Neural cell (in vitro differentiated cells): ENCODE measurements at regions not wholly inside any gene's neighbourhood (a gene's known extent, or its start where the extent isn't known, plus 50 kb on each side); places are given as distances from the start of the nearest gene placed in this dataset.

ENCODE experiments used
- H2AFZ ChIP-seq: fragments of 200-600, 300-800 bp; sonication (generic), shearing (Covaris generic); 2 replicates; pipeline ENCODE4 v1.6.0; 2014; ENCODE audit warnings: low read depth, mild to moderate bottlenecking, antibody characterized with exemption, low read length, moderate library complexity
- H3F3A ChIP-seq: fragments of 200-600 bp; shearing (Covaris generic); 2 replicates; pipeline ENCODE4 v1.6.1; 2016; ENCODE audit warnings: mild to moderate bottlenecking, moderate library complexity, mixed read lengths, antibody characterized with exemption, low read length; ENCODE audit not compliant: insufficient read depth, poor library complexity, severe bottlenecking
- H3K27ac ChIP-seq: fragments of 200-600, 300-800 bp; sonication (generic), shearing (Covaris generic); 2 replicates; pipeline ENCODE4 v1.5.1; 2014; ENCODE audit warnings: mild to moderate bottlenecking, low read length, moderate library complexity
- H3K27me3 ChIP-seq: fragments of 300-800, 200-600 bp; sonication (generic), shearing (Covaris generic); 2 replicates; pipeline ENCODE4 v1.6.0; 2014; ENCODE audit warnings: mild to moderate bottlenecking, low read depth, low read length, moderate library complexity; ENCODE audit not compliant: insufficient read depth
- H3K36me3 ChIP-seq: fragments of 300-800, 200-600 bp; sonication (generic), shearing (Covaris generic); 2 replicates; pipeline ENCODE4 v1.5.1; 2014; ENCODE audit warnings: mild to moderate bottlenecking, antibody characterized with exemption, low read length, moderate library complexity; ENCODE audit not compliant: insufficient read depth
- H3K4me2 ChIP-seq: fragments of 300-800, 200-600 bp; sonication (generic), shearing (Covaris generic); 2 replicates; pipeline ENCODE4 v1.6.0; 2014; ENCODE audit warnings: mild to moderate bottlenecking, low read length
- H3K4me3 ChIP-seq: fragments of 300-800, 200-600 bp; sonication (generic), shearing (Covaris generic); 2 replicates; pipeline ENCODE4 v1.5.1; 2014; ENCODE audit warnings: mild to moderate bottlenecking, low read length, moderate library complexity
- H3K79me2 ChIP-seq: fragments of 200-600 bp; shearing (Covaris generic); replicated peaks from 2 replicates; pipeline ENCODE4 v1.6.0; 2014; ENCODE audit warnings: mild to moderate bottlenecking, low read length, moderate library complexity; ENCODE audit not compliant: insufficient read depth
- H3K9ac ChIP-seq: fragments of 300-800, 200-600 bp; sonication (generic), shearing (Covaris generic); 2 replicates; pipeline ENCODE4 v1.6.1; 2016; ENCODE audit warnings: mild to moderate bottlenecking, low read length, mixed read lengths
- H3K9me2 ChIP-seq: fragments of 200-600 bp; shearing (Covaris generic); 2 replicates; pipeline ENCODE4 v1.6.1; 2016; ENCODE audit warnings: mild to moderate bottlenecking, low read length, mixed read lengths; ENCODE audit not compliant: insufficient read depth
- H3K9me3 ChIP-seq: fragments of 200-600, 300-800 bp; sonication (generic), shearing (Covaris generic); 2 replicates; pipeline ENCODE4 v1.6.1; 2016; ENCODE audit warnings: mild to moderate bottlenecking, mixed run types, low read length, moderate library complexity, mixed read lengths
- H4K20me1 ChIP-seq: fragments of 200-600 bp; shearing (Covaris generic); 2 replicates; pipeline ENCODE4 v1.6.1; 2016; ENCODE audit warnings: mild to moderate bottlenecking, mixed run types; ENCODE audit not compliant: insufficient read depth
- EP300 ChIP-seq: fragments of 450-650 bp; conservative IDR thresholded peaks from 2 replicates; pipeline ENCODE4 v1.6.1; 2014; ENCODE audit warnings: antibody characterized with exemption, mild to moderate bottlenecking, moderate library complexity; ENCODE audit not compliant: poor library complexity, severe bottlenecking
- EZH2 ChIP-seq: fragments of 200-600, 300-800 bp; shearing (Covaris generic), sonication (generic); IDR thresholded peaks from 2 replicates; pipeline ENCODE4 v1.6.1; 2014; ENCODE audit warnings: antibody characterized with exemption, low read length, borderline replicate concordance, mild to moderate bottlenecking; ENCODE audit not compliant: insufficient read depth, poor library complexity, severe bottlenecking
- MXI1 ChIP-seq: fragments of 450-650 bp; conservative IDR thresholded peaks from 2 replicates; pipeline ENCODE4 v1.6.1; 2014; ENCODE audit warnings: antibody characterized with exemption, mild to moderate bottlenecking; ENCODE audit not compliant: poor library complexity, severe bottlenecking
- POLR2AphosphoS5 ChIP-seq: IDR thresholded peaks from 2 replicates; pipeline ENCODE4 v1.6.1; 2012
- RAD21 ChIP-seq: fragments of 450-650 bp; conservative IDR thresholded peaks from 2 replicates; pipeline ENCODE4 v1.6.1; 2014; ENCODE audit warnings: antibody characterized with exemption, mild to moderate bottlenecking, moderate library complexity
- SMC3 ChIP-seq: fragments of 450-650 bp; conservative IDR thresholded peaks from 2 replicates; pipeline ENCODE4 v1.6.1; 2014; ENCODE audit warnings: antibody characterized with exemption, mild to moderate bottlenecking, moderate library complexity; ENCODE audit not compliant: poor library complexity
- TAF1 ChIP-seq: IDR thresholded peaks from 2 replicates; pipeline ENCODE4 v1.6.1; 2012; ENCODE audit warnings: low read depth
- TF ChIP-seq, protein P1 (sequence below): fragments of 450-650 bp; IDR thresholded peaks from 2 replicates; pipeline ENCODE4 v1.5.1; 2014; ENCODE audit warnings: antibody characterized with exemption, mild to moderate bottlenecking, moderate library complexity; ENCODE audit not compliant: poor library complexity, severe bottlenecking
- TF ChIP-seq, protein P2 (sequence below): IDR thresholded peaks from 2 replicates; pipeline ENCODE4 v1.6.1; 2012; ENCODE audit warnings: borderline replicate concordance

DNA sequence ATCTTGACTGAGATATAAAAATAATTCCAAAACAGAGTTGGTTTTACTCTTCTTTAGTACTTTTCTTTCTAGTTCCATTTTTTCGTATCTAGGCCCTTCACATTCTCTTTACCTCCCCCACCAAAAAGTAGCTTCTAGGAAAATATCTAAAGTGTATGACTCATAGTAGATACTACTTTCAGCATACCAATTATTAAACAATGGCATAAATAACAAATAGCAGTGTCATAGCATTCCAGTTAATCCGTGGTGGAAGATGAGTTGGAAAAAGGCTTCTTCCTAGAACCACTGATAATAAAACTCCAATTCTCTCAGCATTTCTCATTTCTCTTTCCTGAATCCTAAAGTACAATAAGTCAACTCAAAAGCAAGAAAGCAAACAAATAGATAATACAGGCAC lies 859.0 kb upstream of the B3GALT2 start:
- Histone ChIP-seq H3K9ac (no peak overlapping the region), H3K79me2 (no peaks in the 10 kb centered on the region), H3K4me3 (no peak overlapping the region), H3K36me3 (no peaks in the 10 kb centered on the region), H2AFZ (no peak overlapping the region), H3F3A (no peaks in the 10 kb centered on the region), H4K20me1 (no peaks in the 10 kb centered on the region), H3K27me3 (no peaks in the 10 kb centered on the region), H3K9me2 (no peaks in the 10 kb centered on the region), H3K27ac (no peak overlapping the region), H3K4me2 (no peak overlapping the region), H3K9me3 (no peaks in the 10 kb centered on the region)
- TF ChIP-seq RAD21 (no peak), TAF1 (no peak), EP300 (no peak), MXI1 (no peak), EZH2 (no peak), SMC3 (no peak), POLR2AphosphoS5 (no peak)
- TF ChIP-seq, protein P1, sequence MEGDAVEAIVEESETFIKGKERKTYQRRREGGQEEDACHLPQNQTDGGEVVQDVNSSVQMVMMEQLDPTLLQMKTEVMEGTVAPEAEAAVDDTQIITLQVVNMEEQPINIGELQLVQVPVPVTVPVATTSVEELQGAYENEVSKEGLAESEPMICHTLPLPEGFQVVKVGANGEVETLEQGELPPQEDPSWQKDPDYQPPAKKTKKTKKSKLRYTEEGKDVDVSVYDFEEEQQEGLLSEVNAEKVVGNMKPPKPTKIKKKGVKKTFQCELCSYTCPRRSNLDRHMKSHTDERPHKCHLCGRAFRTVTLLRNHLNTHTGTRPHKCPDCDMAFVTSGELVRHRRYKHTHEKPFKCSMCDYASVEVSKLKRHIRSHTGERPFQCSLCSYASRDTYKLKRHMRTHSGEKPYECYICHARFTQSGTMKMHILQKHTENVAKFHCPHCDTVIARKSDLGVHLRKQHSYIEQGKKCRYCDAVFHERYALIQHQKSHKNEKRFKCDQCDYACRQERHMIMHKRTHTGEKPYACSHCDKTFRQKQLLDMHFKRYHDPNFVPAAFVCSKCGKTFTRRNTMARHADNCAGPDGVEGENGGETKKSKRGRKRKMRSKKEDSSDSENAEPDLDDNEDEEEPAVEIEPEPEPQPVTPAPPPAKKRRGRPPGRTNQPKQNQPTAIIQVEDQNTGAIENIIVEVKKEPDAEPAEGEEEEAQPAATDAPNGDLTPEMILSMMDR = no peak
- TF ChIP-seq, protein P2, sequence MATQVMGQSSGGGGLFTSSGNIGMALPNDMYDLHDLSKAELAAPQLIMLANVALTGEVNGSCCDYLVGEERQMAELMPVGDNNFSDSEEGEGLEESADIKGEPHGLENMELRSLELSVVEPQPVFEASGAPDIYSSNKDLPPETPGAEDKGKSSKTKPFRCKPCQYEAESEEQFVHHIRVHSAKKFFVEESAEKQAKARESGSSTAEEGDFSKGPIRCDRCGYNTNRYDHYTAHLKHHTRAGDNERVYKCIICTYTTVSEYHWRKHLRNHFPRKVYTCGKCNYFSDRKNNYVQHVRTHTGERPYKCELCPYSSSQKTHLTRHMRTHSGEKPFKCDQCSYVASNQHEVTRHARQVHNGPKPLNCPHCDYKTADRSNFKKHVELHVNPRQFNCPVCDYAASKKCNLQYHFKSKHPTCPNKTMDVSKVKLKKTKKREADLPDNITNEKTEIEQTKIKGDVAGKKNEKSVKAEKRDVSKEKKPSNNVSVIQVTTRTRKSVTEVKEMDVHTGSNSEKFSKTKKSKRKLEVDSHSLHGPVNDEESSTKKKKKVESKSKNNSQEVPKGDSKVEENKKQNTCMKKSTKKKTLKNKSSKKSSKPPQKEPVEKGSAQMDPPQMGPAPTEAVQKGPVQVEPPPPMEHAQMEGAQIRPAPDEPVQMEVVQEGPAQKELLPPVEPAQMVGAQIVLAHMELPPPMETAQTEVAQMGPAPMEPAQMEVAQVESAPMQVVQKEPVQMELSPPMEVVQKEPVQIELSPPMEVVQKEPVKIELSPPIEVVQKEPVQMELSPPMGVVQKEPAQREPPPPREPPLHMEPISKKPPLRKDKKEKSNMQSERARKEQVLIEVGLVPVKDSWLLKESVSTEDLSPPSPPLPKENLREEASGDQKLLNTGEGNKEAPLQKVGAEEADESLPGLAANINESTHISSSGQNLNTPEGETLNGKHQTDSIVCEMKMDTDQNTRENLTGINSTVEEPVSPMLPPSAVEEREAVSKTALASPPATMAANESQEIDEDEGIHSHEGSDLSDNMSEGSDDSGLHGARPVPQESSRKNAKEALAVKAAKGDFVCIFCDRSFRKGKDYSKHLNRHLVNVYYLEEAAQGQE = no peak

DNA sequence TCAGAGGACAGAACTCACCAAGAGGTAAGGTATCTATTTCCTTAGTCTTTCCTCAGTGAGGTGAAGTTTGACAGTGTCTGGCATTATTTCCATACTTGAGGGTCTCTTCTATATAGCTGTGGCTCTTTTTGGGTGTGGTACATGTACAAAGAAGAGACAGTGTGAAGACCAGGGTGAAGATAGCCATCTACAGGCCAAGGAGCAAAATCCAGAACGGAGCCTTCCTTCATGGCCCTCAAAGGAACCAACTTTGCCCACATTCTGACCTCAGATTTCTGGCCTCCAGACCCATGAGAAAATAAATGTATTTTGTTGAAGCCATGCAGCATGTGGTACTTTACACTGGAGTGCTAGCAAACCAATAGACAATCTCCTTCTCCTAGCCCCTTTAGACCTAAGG lies 858.5 kb upstream of the B3GALT2 start:
- Histone ChIP-seq H3K79me2 (no peaks in the 10 kb centered on the region), H2AFZ (no peak overlapping the region), H3K27me3 (no peaks in the 10 kb centered on the region), H3K9ac (no peak overlapping the region), H3K4me2 (no peak overlapping the region), H3K9me2 (no peaks in the 10 kb centered on the region), H3K36me3 (no peaks in the 10 kb centered on the region), H3K27ac (no peak overlapping the region), H3K9me3 (no peaks in the 10 kb centered on the region), H3K4me3 (no peak overlapping the region), H3F3A (no peaks in the 10 kb centered on the region), H4K20me1 (no peaks in the 10 kb centered on the region)
- no peak for TF ChIP-seq MXI1
- TF ChIP-seq POLR2AphosphoS5 = no peak
- no peak for TF ChIP-seq RAD21
- no peak for TF ChIP-seq TAF1
